Upper lobe of right lung (tissue), 1 donor: ENCODE measurements at regions not wholly inside any gene's neighbourhood (a gene's known extent, or its start where the extent isn't known, plus 50 kb on each side); places are given as distances from the start of the nearest gene placed in this dataset.

Experiments
- ATAC-seq: fragments of 200-7000 bp; cut with Tn5 transposase; one replicate; pipeline ENCODE4 v1.9.1; 2020; ENCODE audit warnings: mild to moderate bottlenecking, moderate library complexity
- DNase-seq: peaks from one replicate; pipeline ENCODE4 v3.0.0-alpha.2; 2020
- H3K27ac ChIP-seq: fragments of 200-600 bp; one replicate; pipeline ENCODE4 v1.8.0; 2022
- H3K27me3 ChIP-seq: fragments of 200-600 bp; one replicate; pipeline ENCODE4 v1.8.0; 2022; ENCODE audit warnings: mild to moderate bottlenecking
- H3K36me3 ChIP-seq: fragments of 200-600 bp; one replicate; pipeline ENCODE4 v1.8.0; 2022
- H3K4me1 ChIP-seq: fragments of 200-600 bp; one replicate; pipeline ENCODE4 v1.8.0; 2022
- H3K4me3 ChIP-seq: fragments of 200-600 bp; one replicate; pipeline ENCODE4 v1.8.0; 2022; ENCODE audit warnings: mild to moderate bottlenecking
- H3K9me3 ChIP-seq: fragments of 200-600 bp; one replicate; pipeline ENCODE4 v1.8.0; 2022
- intact Hi-C: fragments of 100-400 bp; cut with DNase I; formaldehyde crosslinking; loops from one replicate; pipeline ENCODE4 v1.11.0; 2022
- TF ChIP-seq, protein P1 (sequence below): fragments of 200-600 bp; IDR thresholded peaks from one replicate; pipeline ENCODE4 v1.8.0; 2022; ENCODE audit warnings: antibody characterized with exemption
- donor health status: DM: no; HTN: yes; CAD: no; lungs with severe emphysema.

- H3K27me3 ChIP-seq = peaks cover 3% of the 10 kb centered on the region
- ATAC-seq (no peak), DNase-seq (no peak)
Observed at GRCh38 chr1:63205776-63206175, 116.6 kb upstream of the FOXD3 start.

GRCh38 chr1:63214553-63214952 lies 107.8 kb upstream of the FOXD3 start:
- ATAC-seq = no peak
- DNase-seq = no peak
- intact Hi-C loops = no loop called here

More at GRCh38 chr1:63205776-63206175, 116.6 kb upstream of the FOXD3 start:
- Histone ChIP-seq H3K4me3 (no peak overlapping the region), H3K36me3 (no peaks in the 10 kb centered on the region), H3K9me3 (no peaks in the 10 kb centered on the region), H3K4me1 (no peaks in the 10 kb centered on the region), H3K27ac (no peak overlapping the region)
- TF ChIP-seq, protein P1, sequence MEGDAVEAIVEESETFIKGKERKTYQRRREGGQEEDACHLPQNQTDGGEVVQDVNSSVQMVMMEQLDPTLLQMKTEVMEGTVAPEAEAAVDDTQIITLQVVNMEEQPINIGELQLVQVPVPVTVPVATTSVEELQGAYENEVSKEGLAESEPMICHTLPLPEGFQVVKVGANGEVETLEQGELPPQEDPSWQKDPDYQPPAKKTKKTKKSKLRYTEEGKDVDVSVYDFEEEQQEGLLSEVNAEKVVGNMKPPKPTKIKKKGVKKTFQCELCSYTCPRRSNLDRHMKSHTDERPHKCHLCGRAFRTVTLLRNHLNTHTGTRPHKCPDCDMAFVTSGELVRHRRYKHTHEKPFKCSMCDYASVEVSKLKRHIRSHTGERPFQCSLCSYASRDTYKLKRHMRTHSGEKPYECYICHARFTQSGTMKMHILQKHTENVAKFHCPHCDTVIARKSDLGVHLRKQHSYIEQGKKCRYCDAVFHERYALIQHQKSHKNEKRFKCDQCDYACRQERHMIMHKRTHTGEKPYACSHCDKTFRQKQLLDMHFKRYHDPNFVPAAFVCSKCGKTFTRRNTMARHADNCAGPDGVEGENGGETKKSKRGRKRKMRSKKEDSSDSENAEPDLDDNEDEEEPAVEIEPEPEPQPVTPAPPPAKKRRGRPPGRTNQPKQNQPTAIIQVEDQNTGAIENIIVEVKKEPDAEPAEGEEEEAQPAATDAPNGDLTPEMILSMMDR = no peak
- intact Hi-C loops = no loop called here

DNA sequence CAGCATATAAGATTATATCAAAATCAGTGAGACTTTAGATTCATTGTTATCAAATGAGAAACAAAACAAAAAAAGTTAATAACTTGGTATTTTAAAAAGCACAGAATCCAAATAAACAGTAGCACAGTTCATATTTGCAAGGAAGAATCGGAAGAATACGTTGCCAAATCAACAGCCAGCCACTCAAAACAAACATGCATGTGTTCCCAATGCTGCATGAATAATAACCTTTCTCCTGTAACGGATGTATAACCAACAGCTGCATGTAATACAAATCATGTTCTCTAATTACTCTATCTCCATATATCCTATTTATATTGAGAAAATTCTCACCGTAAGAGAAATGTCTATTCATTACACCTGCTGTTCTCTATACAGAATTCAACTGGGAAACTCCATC lies 98.9 kb upstream of the FOXD3 start:
- Histone ChIP-seq H3K4me3 (no peak overlapping the region), H3K9me3 (no peaks in the 10 kb centered on the region), H3K27ac (no peak overlapping the region), H3K27me3 (no peaks in the 10 kb centered on the region), H3K36me3 (no peaks in the 10 kb centered on the region), H3K4me1 (no peaks in the 10 kb centered on the region)
- TF ChIP-seq, protein P1 = no peak
- intact Hi-C loops = no loop called here
- ATAC-seq (no peak), DNase-seq (no peak)

More at GRCh38 chr1:63214553-63214952, 107.8 kb upstream of the FOXD3 start:
- Histone ChIP-seq H3K27me3 (no peaks in the 10 kb centered on the region), H3K4me3 (no peak overlapping the region), H3K27ac (no peak overlapping the region), H3K9me3 (no peaks in the 10 kb centered on the region), H3K36me3 (no peaks in the 10 kb centered on the region), H3K4me1 (no peaks in the 10 kb centered on the region)
- TF ChIP-seq, protein P1 = no peak

GRCh38 chr1:63230722-63231121 lies 91.6 kb upstream of the FOXD3 start:
- ATAC-seq (no peak), DNase-seq (no peak)
- Histone ChIP-seq H3K4me3 (no peak overlapping the region), H3K27ac (no peak overlapping the region), H3K36me3 (no peaks in the 10 kb centered on the region), H3K27me3 (no peaks in the 10 kb centered on the region), H3K9me3 (no peaks in the 10 kb centered on the region), H3K4me1 (no peaks in the 10 kb centered on the region)
- intact Hi-C loops = no loop called here
- TF ChIP-seq, protein P1 = no peak

GRCh38 chr1:63238721-63239120 lies 83.6 kb upstream of the FOXD3 start:
- intact Hi-C loops = no loop called here
- no peak for ATAC-seq
- no peaks in the 10 kb centered on the region for H3K9me3 ChIP-seq
- TF ChIP-seq, protein P1 = no peak
- H3K36me3 ChIP-seq = no peaks in the 10 kb centered on the region
- no peak overlapping the region for H3K4me3 ChIP-seq
- no peaks in the 10 kb centered on the region for H3K4me1 ChIP-seq
- H3K27ac ChIP-seq = no peak overlapping the region
- no peaks in the 10 kb centered on the region for H3K27me3 ChIP-seq
- no peak for DNase-seq

DNA sequence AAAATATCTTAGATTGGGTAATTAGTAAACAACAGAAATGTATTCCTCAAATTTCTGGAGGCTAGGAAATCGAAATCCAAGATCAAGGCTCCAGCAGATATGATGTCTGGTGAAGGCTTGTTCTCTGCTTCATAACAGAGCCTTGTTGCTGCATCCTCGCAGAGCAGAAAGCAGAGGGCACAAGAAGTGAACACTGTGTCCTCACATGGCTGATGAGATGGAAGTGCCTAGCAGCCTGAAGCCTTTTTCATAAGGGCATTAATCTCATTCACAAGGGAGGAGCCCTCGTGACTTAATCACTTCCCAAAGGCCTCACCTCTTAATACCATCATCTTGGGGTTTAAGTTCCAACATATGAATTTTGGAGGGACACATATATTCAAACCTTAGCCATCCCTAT lies 77.2 kb upstream of the FOXD3 start:
- TF ChIP-seq, protein P1 = no peak
- no peaks in the 10 kb centered on the region for H3K36me3 ChIP-seq
- no peaks in the 10 kb centered on the region for H3K9me3 ChIP-seq
- H3K4me1 ChIP-seq = no peaks in the 10 kb centered on the region
- no peak overlapping the region for H3K4me3 ChIP-seq
- intact Hi-C loops = no loop called here
- peaks cover 3% of the 10 kb centered on the region for H3K27me3 ChIP-seq
- no peak overlapping the region for H3K27ac ChIP-seq
- ATAC-seq (no peak), DNase-seq (no peak)
